ENCODE measurements at regions not wholly inside any gene's neighbourhood (a gene's known extent, or its start where the extent isn't known, plus 50 kb on each side); places are given as distances from the start of the nearest gene placed in this dataset.

DNA sequence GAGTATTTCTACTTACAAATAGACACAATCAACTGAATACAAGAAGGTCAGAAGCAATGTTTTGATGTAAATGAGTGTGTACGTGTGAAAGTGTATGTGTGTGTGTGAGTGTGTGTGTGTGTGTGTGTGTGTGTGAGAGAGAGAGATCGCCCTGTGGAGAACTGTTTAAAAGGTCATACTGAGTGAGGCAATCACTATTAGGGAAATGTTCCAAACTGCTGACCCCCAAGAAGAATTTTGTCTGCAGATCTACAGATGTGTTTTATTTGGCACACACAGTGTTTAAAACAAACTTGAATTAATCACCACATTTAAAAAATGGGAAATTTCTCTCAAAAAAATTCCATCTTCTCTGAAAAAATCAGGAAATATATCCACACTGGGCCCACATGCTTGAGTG lies 1069.1 kb downstream of the SLC6A15 start:
- Histone ChIP-seq H3K27ac (no peak overlapping the region), H3K36me3 (no peaks in the 10 kb centered on the region), H3K27me3 (no peaks in the 10 kb centered on the region), H3K4me1 (no peaks in the 10 kb centered on the region), H3K4me3 (no peak overlapping the region), H3K9me3 (no peaks in the 10 kb centered on the region)
- no peak for TF ChIP-seq EP300 (IDR thresholded peaks at IDR 0.05)
- TF ChIP-seq POLR2A (IDR thresholded peaks at IDR 0.05): no peak
- no peak for TF ChIP-seq CTCF (IDR thresholded peaks at IDR 0.05)
- 73% methylated on average over 2 of the region's 2 CpGs for WGBS
- no peak for DNase-seq (ENCODE audit: low spot score in 2 of 2)

DNA sequence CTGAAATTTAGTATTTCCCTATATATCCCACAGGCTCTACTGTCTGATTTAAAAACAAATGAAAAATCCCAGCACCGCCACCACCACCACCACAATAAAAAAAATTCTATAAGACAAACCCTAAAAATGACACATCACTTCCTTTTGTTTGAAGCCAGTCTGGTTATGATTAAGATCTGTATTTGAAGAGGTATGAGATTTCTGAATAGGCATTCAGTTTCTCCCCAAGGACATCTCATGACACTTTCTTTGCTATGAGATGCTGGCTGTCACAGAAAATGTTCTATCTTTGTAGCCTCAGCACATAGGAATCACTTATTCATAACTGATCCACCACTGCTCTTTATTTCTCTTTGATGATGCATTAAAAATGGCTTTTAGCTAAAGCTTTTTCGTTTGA lies 1071.0 kb downstream of the SLC6A15 start:
- 67% methylated on average over 2 of the region's 2 CpGs for WGBS
- no peaks in the 10 kb centered on the region for H3K27me3 ChIP-seq
- no peaks in the 10 kb centered on the region for H3K36me3 ChIP-seq
- no peak overlapping the region for H3K4me3 ChIP-seq
- DNase-seq (ENCODE audit: low spot score in 2 of 2): no peak
- no peak overlapping the region for H3K27ac ChIP-seq
- TF ChIP-seq POLR2A (IDR thresholded peaks at IDR 0.05) (no peak), POLR2AphosphoS5 (IDR thresholded peaks at IDR 0.05) (no peak), CTCF (IDR thresholded peaks at IDR 0.05) (no peak), EP300 (IDR thresholded peaks at IDR 0.05) (no peak)
- no peaks in the 10 kb centered on the region for H3K9me3 ChIP-seq
- H3K4me1 ChIP-seq: no peaks in the 10 kb centered on the region

GRCh38 chr12:83827860-83828259 lies 1084.7 kb downstream of the SLC6A15 start:
- Histone ChIP-seq H3K36me3 (no peaks in the 10 kb centered on the region), H3K4me1 (peaks cover 7% of the 10 kb centered on the region), H3K27me3 (no peaks in the 10 kb centered on the region), H3K9me3 (no peaks in the 10 kb centered on the region), H3K4me3 (no peak overlapping the region), H3K27ac (no peak overlapping the region)
- WGBS: 25% methylated on average over 2 of the region's 2 CpGs
- no peak for DNase-seq (ENCODE audit: low spot score in 2 of 2)
- TF ChIP-seq POLR2AphosphoS5 (IDR thresholded peaks at IDR 0.05) (no peak), EP300 (IDR thresholded peaks at IDR 0.05) (no peak)

DNA sequence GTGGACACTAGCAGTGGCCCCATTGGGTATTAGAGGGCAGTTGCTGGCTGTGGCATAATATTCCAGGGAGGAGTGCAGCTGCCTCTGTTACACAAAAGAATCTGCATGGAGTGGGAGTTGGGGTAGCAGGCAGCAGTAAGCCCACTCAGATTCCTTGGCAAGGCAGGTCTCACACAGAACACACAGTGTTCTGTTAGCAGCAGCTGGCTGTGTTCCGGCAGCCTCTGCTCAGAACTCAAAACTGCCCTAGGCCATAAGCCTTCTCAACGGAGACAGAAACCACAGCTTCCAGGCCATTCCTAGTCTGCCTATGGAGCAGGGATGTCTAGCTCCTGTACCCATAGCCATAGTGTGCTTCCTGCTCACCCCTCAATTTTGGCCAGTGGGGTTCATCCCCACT lies 1085.4 kb downstream of the SLC6A15 start:
- H3K4me1 ChIP-seq: peaks cover 7% of the 10 kb centered on the region
- H3K27ac ChIP-seq: no peak overlapping the region
- TF ChIP-seq POLR2AphosphoS5 (IDR thresholded peaks at IDR 0.05) (no peak), CTCF (IDR thresholded peaks at IDR 0.05) (no peak), EP300 (IDR thresholded peaks at IDR 0.05) (no peak), POLR2A (IDR thresholded peaks at IDR 0.05) (no peak)
- no peaks in the 10 kb centered on the region for H3K9me3 ChIP-seq
- H3K4me3 ChIP-seq: no peak overlapping the region
- DNase-seq (ENCODE audit: low spot score in 2 of 2): no peak
- H3K36me3 ChIP-seq: no peaks in the 10 kb centered on the region
- no peaks in the 10 kb centered on the region for H3K27me3 ChIP-seq
- 20% methylated on average over 2 of the region's 2 CpGs for WGBS

GRCh38 chr12:83826112-83826511 lies 1086.5 kb downstream of the SLC6A15 start:
- Histone ChIP-seq H3K36me3 (no peaks in the 10 kb centered on the region), H3K4me3 (no peak overlapping the region), H3K4me1 (peaks cover 7% of the 10 kb centered on the region), H3K27me3 (no peaks in the 10 kb centered on the region), H3K27ac (no peak overlapping the region), H3K9me3 (no peaks in the 10 kb centered on the region)
- TF ChIP-seq CTCF (IDR thresholded peaks at IDR 0.05) (peak in 1 of 2 donors; percentile 26), POLR2A (IDR thresholded peaks at IDR 0.05) (no peak)
- no peak for DNase-seq (ENCODE audit: low spot score in 2 of 2)

DNA sequence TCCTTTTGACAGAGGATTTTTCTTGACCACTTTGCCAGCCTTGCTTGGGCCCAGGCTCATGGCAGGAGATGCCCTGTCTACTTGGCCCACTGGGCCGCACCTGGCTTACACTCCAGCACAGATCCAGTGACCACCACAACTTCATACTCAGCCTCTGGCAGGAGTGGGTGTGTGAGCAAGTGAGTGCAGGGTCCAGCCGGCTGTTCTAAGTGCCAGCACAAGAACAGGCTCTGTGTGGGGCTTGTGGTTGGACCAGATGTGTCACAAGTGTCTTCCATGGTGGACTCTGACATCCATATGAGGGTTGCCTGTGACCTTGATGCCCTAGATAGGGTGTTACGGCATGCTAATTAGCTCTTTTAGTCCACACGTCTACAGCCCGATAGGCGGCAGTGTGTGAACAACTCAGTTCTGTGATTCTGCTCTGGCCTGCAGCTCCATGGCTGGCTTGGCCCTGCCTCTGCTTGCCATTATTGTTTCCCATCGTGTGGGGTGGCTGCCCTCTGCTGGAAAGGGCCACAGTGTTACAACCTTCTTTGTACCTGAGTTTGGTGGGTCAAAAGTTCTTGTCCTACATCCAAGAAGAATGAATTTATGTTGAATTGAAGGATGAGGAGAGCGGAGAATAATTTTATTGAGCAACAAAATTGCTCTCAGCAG lies 1089.1 kb downstream of the SLC6A15 start:
- Histone ChIP-seq H3K9me3 (no peaks in the 10 kb centered on the region), H3K27ac (no peak overlapping the region), H3K4me1 (peaks cover 7% of the 10 kb centered on the region), H3K27me3 (no peaks in the 10 kb centered on the region), H3K36me3 (no peaks in the 10 kb centered on the region), H3K4me3 (no peak overlapping the region)
- DNase-seq (ENCODE audit: low spot score in 2 of 2): no peak
- TF ChIP-seq CTCF (IDR thresholded peaks at IDR 0.05): no peak
- no peak for TF ChIP-seq EP300 (IDR thresholded peaks at IDR 0.05)
- TF ChIP-seq POLR2AphosphoS5 (IDR thresholded peaks at IDR 0.05): no peak
- no peak for TF ChIP-seq POLR2A (IDR thresholded peaks at IDR 0.05)
- WGBS: 79% methylated on average over 6 of the region's 8 CpGs
